Fibroblast of mammary gland (primary cell): ENCODE measurements at regions not wholly inside any gene's neighbourhood (a gene's known extent, or its start where the extent isn't known, plus 50 kb on each side); places are given as distances from the start of the nearest gene placed in this dataset.

Source experiments
- DNase-seq: peaks from one replicate; pipeline ENCODE4 v3.0.0-alpha.2; 2010; ENCODE audit warnings: low read depth
- H3K4me3 ChIP-seq: 2 replicates; pipeline ENCODE4 v1.5.1; 2011; ENCODE audit warnings: low read depth, mild to moderate bottlenecking, low read length, moderate library complexity; ENCODE audit not compliant: control insufficient read depth
- TF ChIP-seq, protein P1 (sequence below): conservative IDR thresholded peaks from 2 replicates; pipeline ENCODE4 v1.5.1; 2011; ENCODE audit warnings: low read depth, low read length, inconsistent platforms; ENCODE audit not compliant: control insufficient read depth, insufficient read depth

DNA sequence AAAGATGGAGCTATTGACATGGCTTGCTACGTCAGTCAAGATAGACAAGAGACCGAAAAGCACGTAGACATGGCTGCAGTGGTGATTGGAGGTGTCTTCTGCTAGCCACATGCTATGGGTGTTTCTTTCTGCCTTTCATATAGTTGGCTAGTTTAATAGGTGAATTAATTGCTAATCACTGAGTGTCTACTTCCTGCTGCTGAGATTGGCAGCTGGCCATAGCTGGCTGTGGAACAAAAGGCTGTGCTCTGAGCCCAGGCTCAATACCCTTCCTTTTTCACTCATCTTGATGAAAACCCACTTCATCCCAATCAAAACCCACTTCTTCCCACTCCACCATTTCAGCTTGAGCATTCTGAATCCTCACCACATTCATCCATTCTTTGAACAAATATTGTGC lies 221.4 kb upstream of the MAF start:
- no peak for DNase-seq
- H3K4me3 ChIP-seq, result no peak overlapping the region
- TF ChIP-seq, protein P1, sequence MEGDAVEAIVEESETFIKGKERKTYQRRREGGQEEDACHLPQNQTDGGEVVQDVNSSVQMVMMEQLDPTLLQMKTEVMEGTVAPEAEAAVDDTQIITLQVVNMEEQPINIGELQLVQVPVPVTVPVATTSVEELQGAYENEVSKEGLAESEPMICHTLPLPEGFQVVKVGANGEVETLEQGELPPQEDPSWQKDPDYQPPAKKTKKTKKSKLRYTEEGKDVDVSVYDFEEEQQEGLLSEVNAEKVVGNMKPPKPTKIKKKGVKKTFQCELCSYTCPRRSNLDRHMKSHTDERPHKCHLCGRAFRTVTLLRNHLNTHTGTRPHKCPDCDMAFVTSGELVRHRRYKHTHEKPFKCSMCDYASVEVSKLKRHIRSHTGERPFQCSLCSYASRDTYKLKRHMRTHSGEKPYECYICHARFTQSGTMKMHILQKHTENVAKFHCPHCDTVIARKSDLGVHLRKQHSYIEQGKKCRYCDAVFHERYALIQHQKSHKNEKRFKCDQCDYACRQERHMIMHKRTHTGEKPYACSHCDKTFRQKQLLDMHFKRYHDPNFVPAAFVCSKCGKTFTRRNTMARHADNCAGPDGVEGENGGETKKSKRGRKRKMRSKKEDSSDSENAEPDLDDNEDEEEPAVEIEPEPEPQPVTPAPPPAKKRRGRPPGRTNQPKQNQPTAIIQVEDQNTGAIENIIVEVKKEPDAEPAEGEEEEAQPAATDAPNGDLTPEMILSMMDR, result no peak

DNA sequence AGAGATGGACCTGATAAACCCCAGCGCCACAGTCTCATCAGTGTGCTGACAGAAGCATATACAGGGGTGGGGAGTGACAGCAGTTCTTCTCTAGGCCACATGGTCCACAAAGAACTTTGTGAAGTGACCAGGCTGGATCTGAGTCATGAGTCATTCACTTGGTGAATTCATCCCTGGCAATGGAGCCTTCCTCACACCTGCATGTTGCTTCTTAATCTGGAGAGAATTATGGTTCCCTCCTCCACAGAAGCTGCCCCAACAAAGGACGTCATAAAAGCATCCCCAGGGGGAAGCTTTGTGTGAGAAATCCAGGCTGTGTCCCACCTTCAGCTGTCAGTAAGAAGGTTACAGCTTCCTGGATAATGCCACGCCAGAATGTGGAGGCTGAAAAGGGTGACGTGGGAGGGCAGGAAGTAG lies 215.6 kb upstream of the MAF start:
- DNase-seq, result peak; percentile 14
- TF ChIP-seq, protein P1, result no peak
- no peak overlapping the region for H3K4me3 ChIP-seq

DNA sequence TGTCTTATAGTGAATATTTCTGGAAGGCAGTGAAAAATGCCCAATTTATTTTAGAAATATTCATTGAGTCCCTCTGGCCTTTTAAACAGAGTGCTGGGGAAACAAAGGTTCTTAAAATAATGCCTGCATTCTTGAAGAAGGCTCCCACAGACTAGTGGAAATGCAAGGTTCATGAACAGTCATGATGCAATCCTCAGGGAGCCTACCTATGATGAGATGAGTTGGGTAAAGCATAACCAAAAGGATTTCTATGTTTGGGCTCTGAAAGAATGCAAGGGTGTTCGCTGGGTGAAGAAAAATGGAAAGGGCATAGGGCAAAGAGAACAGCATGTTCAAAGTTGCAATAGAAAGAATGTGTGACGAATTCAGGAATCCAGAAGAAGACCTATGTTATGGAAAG lies 214.5 kb upstream of the MAF start:
- no peak for DNase-seq
- no peak overlapping the region for H3K4me3 ChIP-seq
- TF ChIP-seq, protein P1, result no peak

DNA sequence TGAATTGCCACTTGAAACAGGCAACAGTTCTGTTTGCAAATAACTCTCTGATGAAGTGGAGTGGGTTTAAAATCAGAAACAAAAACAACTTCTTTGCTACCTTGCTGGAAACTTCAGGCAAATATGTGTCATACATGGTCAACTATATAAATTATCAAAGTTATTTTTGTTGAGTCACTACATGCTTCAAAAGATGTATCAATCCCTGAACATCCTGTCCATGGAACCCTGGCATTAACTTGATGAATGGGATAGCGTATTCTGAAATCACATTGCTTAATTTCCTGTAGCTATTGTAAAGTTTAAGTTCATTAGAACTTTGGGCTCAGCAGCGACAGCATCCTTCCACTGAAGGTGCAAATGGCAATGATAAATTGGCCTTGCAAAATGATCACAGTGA lies 213.6 kb upstream of the MAF start:
- no peak overlapping the region for H3K4me3 ChIP-seq
- TF ChIP-seq, protein P1, result no peak
- no peak for DNase-seq

DNA sequence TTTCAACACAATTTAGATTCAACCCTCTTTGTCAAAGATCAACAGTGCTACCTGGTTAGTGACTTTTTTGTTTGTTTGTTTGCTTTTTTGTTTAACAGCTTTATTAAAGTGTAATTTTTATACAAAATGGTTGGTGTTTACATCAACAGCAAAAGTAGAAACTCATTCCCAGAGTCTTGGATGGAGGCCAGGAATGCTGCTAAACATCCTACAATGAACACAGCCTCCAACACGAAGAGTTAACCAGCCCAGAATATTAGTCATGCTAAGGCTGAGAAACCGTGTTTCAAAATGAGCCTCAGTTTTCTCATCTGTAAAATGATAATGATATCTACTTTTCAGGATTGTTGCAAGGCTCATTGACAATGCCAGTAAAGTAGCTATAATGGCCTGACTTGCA lies 211.0 kb upstream of the MAF start:
- DNase-seq, result peak; percentile 2
- TF ChIP-seq, protein P1, result no peak

DNA sequence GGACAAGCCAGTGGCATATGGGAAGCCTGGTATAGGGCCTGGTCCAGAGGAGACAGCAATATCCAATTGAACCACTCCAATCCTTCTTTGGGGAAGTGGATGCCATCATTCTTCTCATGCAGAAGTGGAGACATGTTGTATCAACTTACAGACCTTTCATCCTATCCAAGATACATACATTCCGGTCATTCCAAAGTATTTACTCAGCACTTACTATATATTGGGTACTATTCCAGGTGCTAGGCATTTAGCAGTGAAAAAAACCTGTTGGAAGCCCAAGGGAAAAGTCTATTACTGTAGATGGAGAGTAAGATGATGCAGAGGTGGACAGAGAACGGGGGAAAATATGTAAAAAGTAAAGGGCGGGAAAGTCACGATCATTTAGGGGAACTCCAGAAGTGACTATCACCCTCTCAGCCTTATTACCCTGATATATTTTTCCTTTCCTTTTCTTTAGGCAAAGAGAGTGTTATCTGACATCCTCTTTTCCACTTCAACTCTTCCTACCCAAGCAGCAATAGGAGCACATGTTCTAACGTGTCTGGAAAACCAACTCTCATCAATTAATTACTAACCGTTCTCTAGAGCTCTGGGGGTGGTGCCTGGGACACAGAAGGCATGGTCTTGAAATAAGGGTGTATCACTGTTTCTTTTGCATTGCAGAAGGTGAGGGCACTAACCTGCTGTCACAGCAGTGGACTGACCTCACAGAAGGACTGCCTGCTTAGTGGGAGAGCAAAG lies 210.1 kb upstream of the MAF start:
- no peak for DNase-seq
- H3K4me3 ChIP-seq, result no peak overlapping the region
- TF ChIP-seq, protein P1, result no peak

More for the DNA sequence above, 211.0 kb upstream of the MAF start:
- H3K4me3 ChIP-seq, result no peak overlapping the region
